ENCODE measurements at regions not wholly inside any gene's neighbourhood (a gene's known extent, or its start where the extent isn't known, plus 50 kb on each side); places are given as distances from the start of the nearest gene placed in this dataset.

DNA sequence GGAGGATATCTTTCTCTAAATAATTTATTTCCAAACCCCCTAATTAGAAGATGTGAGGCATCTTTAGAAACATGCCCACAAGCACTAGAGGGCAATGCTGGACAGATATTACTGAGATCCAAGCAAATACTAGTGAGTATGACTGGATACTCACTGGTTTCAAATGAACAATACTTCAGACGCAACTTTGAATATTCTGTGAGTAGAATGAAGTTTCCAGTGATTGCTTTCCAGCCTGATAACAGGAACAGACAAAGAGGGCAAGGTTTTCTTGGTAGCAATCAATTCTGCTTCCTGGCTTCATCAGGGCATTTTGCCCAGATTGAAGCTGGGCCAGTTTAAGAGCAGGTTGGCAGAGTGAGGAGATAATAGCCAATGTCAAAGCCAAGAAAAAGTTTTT, 442.6 kb upstream of the PDZRN3 start:
- no peak overlapping the region for H3K27ac Mint-ChIP-seq
- intact Hi-C loops (cut with micrococcal nuclease), result no loop called here

DNA sequence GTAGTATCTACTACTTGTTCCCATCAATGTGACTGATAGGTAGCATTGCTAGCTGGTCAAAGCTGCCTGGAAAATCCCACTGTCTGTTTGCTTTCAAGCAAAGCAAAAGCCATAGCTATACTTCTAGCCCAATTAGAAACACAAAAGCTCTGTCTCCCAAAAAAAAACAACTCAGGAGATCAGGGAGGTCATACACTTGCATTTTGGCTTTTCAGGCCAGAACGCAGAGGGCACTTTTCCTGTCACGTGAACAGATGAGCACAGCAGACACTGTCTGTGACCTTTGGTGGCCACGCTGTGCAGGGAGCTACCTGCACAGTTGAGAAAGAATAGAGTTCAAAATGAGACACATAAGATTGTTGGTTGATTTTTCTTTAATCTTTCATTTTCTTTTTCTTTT, 441.7 kb upstream of the PDZRN3 start:
- Mint-ChIP-seq H3K36me3 (ENCODE audit: low read depth) (no peaks in the 10 kb centered on the region), H3K4me1 (ENCODE audit: low read depth) (no peaks in the 10 kb centered on the region), H3K27me3 (no peaks in the 10 kb centered on the region), H3K27ac (no peak overlapping the region), H3K4me3 (no peak overlapping the region), H3K9me3 (no peaks in the 10 kb centered on the region)
- intact Hi-C loops (cut with micrococcal nuclease), result no loop called here

More for the DNA sequence above, 442.6 kb upstream of the PDZRN3 start:
- Mint-ChIP-seq H3K36me3 (ENCODE audit: low read depth) (no peaks in the 10 kb centered on the region), H3K4me3 (no peak overlapping the region), H3K27me3 (no peaks in the 10 kb centered on the region), H3K9me3 (no peaks in the 10 kb centered on the region), H3K4me1 (ENCODE audit: low read depth) (no peaks in the 10 kb centered on the region)

DNA sequence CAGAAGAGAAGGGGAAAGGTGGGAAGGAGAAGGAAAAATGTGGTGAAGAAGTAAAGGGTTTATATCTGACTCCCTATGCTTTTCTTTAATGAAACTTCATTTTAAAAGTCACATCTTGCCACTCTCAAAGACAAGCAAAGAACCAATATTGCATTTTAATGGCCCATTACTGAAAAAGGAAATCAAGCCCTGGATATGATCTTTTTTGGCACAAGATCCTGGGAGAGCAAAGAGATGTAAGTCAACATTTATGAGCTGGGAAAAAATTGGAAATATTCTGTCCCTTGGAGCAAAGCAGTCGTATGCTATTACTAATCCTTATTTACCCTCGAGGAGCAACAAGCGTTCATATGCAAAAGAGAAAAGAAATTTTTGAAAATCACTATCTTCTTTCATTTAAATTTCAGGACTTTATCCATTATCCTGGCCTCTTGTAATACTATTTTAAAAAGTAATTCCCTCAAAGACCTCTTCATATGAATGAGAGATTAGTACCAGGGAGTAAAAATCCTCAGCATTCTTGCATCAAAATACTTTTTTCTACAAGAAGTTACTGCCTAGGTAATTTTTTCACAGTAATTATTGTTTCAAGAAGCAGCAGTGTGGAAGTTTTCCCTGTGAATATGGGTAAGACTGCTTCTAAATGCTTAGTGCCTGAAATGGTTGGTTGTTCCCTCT, 435.3 kb upstream of the PDZRN3 start:
- no peaks in the 10 kb centered on the region for H3K4me1 Mint-ChIP-seq (ENCODE audit: low read depth)
- intact Hi-C loops (cut with micrococcal nuclease), result no loop called here
- H3K36me3 Mint-ChIP-seq (ENCODE audit: low read depth), result no peaks in the 10 kb centered on the region
- H3K4me3 Mint-ChIP-seq, result no peak overlapping the region
- H3K27me3 Mint-ChIP-seq, result no peaks in the 10 kb centered on the region
- H3K27ac Mint-ChIP-seq, result no peak overlapping the region
- no peaks in the 10 kb centered on the region for H3K9me3 Mint-ChIP-seq

DNA sequence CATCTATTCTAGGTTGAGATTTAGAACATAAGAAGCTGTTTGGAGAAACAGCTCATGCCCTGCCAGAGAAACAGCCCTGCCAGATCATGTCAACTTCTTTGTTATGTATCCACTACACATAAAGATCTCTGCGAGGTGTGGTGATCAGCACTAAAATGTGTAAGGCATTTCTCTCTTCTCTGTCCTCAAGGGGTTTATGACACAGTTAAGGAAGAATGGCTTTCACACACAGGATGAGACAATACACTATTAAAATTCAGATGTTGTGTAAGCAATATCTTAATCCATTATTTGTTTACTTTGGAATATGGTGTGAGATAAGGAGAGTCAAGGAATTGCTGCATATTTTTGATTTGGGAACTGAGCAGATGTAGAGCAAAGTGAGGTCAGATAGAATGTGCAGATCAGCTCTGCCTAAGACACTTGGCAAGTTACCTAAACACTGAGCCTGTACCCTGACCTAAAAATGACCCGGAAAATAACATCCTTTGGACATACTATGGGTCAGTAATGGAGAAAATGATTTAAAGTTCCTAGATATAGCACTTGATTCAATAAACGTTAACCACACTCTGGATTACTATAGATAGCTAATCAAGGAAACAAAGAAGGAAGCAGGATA, 434.7 kb upstream of the PDZRN3 start:
- no peak overlapping the region for H3K4me3 Mint-ChIP-seq
- H3K9me3 Mint-ChIP-seq, result no peaks in the 10 kb centered on the region
- no peaks in the 10 kb centered on the region for H3K36me3 Mint-ChIP-seq (ENCODE audit: low read depth)
- intact Hi-C loops (cut with micrococcal nuclease), result no loop called here
- H3K27ac Mint-ChIP-seq, result no peak overlapping the region
- no peaks in the 10 kb centered on the region for H3K4me1 Mint-ChIP-seq (ENCODE audit: low read depth)
- H3K27me3 Mint-ChIP-seq, result no peaks in the 10 kb centered on the region

DNA sequence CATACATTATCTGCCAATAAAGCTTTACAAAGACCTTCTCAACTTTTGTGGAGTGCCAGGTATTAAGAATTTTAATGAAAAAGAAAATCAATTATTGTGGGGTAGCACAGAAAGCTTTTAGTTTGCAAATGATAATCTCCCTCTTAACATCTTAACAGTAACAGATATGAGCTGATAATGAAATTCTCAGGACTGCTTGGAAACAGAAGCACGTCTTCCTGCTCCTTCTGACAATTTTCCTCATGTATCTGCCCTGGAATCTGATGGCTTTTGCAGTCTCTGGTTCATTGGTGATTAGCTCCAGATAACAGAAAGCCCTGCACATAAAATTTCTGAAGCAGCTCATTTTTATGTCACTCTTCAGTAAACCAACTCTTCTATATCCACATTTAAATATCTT, 432.4 kb upstream of the PDZRN3 start:
- H3K27ac Mint-ChIP-seq, result no peak overlapping the region
- intact Hi-C loops (cut with micrococcal nuclease), result no loop called here
- no peaks in the 10 kb centered on the region for H3K4me1 Mint-ChIP-seq (ENCODE audit: low read depth)
- H3K36me3 Mint-ChIP-seq (ENCODE audit: low read depth), result no peaks in the 10 kb centered on the region
- no peak overlapping the region for H3K4me3 Mint-ChIP-seq
- H3K9me3 Mint-ChIP-seq, result no peaks in the 10 kb centered on the region
- H3K27me3 Mint-ChIP-seq, result no peaks in the 10 kb centered on the region

DNA sequence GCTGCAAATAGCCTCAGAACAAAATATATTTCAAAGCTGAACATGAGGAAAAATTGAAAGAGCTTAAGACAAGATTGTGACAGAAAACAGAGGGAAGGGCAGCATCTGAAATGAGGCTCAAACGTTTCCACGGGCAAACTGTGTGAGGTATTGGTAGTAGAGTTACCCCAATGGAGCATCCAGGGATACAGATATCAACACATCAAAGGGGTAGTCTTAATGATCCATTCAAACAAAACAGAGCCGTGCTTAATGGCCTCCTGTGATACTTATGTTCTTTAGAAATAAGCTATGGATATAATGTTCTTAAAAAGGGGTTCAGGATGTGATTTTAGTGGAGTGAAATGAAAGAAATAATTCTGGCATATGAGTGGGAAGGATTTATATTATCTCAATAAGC, 430.3 kb upstream of the PDZRN3 start:
- no peak overlapping the region for H3K4me3 Mint-ChIP-seq
- no peaks in the 10 kb centered on the region for H3K36me3 Mint-ChIP-seq (ENCODE audit: low read depth)
- H3K4me1 Mint-ChIP-seq (ENCODE audit: low read depth), result no peaks in the 10 kb centered on the region
- H3K27ac Mint-ChIP-seq, result no peak overlapping the region
- intact Hi-C loops (cut with micrococcal nuclease), result no loop called here
- no peaks in the 10 kb centered on the region for H3K9me3 Mint-ChIP-seq
- H3K27me3 Mint-ChIP-seq, result no peaks in the 10 kb centered on the region

DNA sequence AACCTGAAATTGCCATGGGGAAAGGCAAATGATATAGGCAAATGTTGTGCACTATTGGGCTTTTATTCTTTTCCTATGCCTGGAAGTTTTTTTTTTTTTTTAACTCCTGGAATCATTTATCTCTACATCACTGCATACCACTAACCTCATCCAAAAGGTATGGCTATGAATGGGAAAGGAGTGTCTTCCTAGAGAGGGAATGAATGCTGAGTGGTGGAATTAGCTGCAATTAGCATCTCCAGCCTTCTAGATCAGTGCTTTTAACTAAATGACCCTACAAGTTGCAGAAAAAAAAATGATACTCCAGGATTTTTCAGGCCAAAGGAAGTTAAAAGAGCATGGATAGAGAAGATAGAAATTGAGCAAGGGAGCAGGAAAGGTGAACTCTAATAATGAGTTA, 429.8 kb upstream of the PDZRN3 start:
- no peak overlapping the region for H3K4me3 Mint-ChIP-seq
- H3K27me3 Mint-ChIP-seq, result no peaks in the 10 kb centered on the region
- no peaks in the 10 kb centered on the region for H3K4me1 Mint-ChIP-seq (ENCODE audit: low read depth)
- H3K27ac Mint-ChIP-seq, result no peak overlapping the region
- intact Hi-C loops (cut with micrococcal nuclease), result no loop called here
- no peaks in the 10 kb centered on the region for H3K36me3 Mint-ChIP-seq (ENCODE audit: low read depth)
- H3K9me3 Mint-ChIP-seq, result no peaks in the 10 kb centered on the region

DNA sequence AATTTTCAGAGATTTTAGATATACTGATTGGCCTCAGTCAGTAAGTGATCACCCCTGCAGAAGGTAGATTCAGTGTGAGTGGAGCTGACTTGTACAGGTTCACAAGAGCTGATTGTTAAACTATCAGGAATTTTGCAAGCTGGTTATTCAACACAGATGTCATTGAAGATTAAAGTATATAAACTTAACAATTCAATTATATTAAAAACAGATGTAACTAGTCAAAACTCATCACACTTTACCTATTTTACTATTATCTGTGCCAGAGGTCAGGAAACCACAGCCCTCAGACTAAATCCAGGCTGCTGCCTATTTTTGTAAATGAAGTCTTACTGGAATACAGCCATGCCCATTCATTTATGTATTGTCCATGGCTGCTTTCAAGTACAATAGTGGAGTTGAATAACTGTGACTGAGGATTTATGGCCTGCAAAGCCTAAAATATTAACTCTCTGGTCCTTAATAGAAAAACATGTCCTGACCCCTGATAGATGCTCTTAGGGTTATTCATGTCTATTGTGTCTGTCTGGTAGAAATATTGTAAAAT, 429.3 kb upstream of the PDZRN3 start:
- Mint-ChIP-seq H3K27me3 (no peaks in the 10 kb centered on the region), H3K36me3 (ENCODE audit: low read depth) (no peaks in the 10 kb centered on the region), H3K4me1 (ENCODE audit: low read depth) (no peaks in the 10 kb centered on the region), H3K4me3 (no peak overlapping the region), H3K27ac (no peak overlapping the region), H3K9me3 (no peaks in the 10 kb centered on the region)
- intact Hi-C loops (cut with micrococcal nuclease), result no loop called here

DNA sequence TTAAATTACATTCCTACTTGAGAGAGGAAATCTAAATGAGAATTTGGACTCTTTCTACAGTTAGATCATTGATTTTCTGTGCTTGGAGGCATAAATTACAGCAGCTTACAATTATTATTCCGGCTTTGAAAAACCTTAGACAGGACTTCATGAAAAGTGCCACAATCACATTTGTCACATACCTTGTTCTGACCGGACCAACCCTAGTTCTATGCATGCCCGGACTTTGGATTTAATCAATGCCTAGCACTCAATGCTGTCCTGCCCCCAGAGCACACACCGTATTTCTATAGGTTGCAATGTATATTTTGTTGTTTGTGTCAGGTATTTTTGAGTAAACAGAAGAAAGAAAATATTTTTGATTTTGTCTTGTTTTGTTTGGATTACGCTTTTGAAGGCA, 424.7 kb upstream of the PDZRN3 start:
- H3K27ac Mint-ChIP-seq, result no peak overlapping the region
- intact Hi-C loops (cut with micrococcal nuclease), result no loop called here
- peaks cover 9% of the 10 kb centered on the region for H3K9me3 Mint-ChIP-seq
- no peaks in the 10 kb centered on the region for H3K36me3 Mint-ChIP-seq (ENCODE audit: low read depth)
- H3K4me3 Mint-ChIP-seq, result no peak overlapping the region
- no peaks in the 10 kb centered on the region for H3K27me3 Mint-ChIP-seq
- H3K4me1 Mint-ChIP-seq (ENCODE audit: low read depth), result no peaks in the 10 kb centered on the region

DNA sequence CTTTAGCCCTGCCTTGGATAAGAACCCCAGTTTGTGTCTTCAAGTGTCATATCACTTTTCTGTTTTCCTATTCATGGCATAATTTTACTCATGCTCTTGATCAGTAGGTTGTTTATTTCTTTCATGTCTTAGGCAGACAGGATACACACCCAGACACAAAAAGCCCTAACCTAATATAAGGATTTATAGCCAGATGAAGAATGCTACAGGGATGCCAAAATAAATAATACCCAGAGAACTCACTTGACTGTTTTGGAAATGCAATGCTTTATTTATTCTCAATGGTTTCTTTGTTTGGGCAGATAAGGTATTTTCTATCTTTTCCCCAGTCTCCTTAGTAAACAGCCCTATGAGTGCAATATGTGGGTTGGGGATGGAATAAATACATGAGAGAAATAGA, 424.0 kb upstream of the PDZRN3 start:
- intact Hi-C loops (cut with micrococcal nuclease), result no loop called here
- peaks cover 9% of the 10 kb centered on the region for H3K9me3 Mint-ChIP-seq
- H3K4me1 Mint-ChIP-seq (ENCODE audit: low read depth), result no peaks in the 10 kb centered on the region
- no peaks in the 10 kb centered on the region for H3K27me3 Mint-ChIP-seq
- H3K4me3 Mint-ChIP-seq, result no peak overlapping the region
- no peaks in the 10 kb centered on the region for H3K36me3 Mint-ChIP-seq (ENCODE audit: low read depth)
- no peak overlapping the region for H3K27ac Mint-ChIP-seq

DNA sequence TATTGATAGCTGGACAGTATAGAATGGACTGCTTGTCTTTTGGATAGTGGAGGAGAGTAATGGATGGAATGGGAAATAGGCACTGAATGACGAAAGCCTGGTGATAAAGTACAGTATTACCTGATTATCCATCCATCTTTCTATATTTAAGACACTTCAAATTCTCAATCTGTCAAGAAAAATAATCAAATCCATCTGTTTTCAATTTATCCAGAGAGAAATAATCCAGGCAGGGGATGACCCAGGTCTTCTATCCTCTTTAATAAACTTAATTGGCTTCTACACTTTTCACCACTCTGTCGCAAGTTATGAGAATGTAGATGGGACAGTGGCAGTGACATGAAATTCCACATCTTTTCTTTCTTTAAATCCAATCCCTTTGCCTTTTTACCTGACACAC, 420.3 kb upstream of the PDZRN3 start:
- Mint-ChIP-seq H3K27ac (no peak overlapping the region), H3K4me1 (ENCODE audit: low read depth) (no peaks in the 10 kb centered on the region), H3K4me3 (no peak overlapping the region), H3K9me3 (peaks cover 15% of the 10 kb centered on the region), H3K36me3 (ENCODE audit: low read depth) (no peaks in the 10 kb centered on the region), H3K27me3 (no peaks in the 10 kb centered on the region)
- intact Hi-C loops (cut with micrococcal nuclease), result no loop called here

DNA sequence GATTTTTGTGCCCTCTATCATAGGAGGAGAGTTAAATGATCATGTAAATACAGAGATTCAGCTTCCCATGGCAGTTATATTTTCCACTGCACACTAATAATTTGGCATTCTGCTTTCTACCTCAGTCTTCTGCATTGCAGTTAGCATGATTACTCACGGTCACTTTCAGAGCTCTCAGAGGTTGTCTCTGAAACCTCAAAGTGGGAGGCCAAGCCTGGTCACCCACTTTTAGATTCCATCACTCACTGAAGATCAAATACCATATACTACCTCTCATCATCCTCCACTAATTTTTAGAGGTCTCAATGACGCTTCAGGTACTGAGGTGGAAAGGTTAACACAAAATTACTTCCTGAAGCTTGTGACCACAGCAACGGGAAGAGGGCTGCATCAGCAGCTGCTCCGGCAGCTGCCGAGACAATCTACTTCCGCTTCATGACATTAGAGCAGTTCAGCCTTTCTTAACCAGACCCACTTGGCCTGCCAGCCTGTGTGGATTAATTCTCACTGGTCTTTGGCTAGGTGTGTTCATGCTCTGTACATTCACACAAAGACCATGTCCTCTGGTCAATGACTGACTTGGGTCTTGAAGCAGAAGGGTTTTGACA, 416.4 kb upstream of the PDZRN3 start:
- H3K4me3 Mint-ChIP-seq, result no peak overlapping the region
- no peaks in the 10 kb centered on the region for H3K27me3 Mint-ChIP-seq
- H3K4me1 Mint-ChIP-seq (ENCODE audit: low read depth), result no peaks in the 10 kb centered on the region
- H3K27ac Mint-ChIP-seq, result no peak overlapping the region
- peaks cover 15% of the 10 kb centered on the region for H3K9me3 Mint-ChIP-seq
- H3K36me3 Mint-ChIP-seq (ENCODE audit: low read depth), result no peaks in the 10 kb centered on the region
- intact Hi-C loops (cut with micrococcal nuclease), result no loop called here

DNA sequence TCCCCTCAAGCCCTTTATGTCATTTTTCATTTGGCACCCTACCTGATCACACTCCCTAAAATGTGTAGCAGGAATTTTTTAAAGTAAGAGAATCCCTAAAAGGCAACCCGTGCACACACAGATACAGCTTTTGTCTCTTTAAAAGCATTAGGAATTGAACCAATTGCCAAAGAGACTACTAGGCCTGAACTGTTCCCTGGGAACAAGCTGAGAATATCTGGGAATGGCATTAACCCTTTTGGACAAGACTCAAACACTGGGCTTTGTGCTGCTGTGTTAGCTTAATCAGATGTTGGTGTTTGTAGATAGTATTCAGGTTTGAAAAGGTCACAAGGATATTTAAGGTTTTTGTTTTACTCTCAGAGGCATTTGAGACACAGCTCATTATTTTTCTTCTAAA, 414.4 kb upstream of the PDZRN3 start:
- peaks cover 6% of the 10 kb centered on the region for H3K9me3 Mint-ChIP-seq

DNA sequence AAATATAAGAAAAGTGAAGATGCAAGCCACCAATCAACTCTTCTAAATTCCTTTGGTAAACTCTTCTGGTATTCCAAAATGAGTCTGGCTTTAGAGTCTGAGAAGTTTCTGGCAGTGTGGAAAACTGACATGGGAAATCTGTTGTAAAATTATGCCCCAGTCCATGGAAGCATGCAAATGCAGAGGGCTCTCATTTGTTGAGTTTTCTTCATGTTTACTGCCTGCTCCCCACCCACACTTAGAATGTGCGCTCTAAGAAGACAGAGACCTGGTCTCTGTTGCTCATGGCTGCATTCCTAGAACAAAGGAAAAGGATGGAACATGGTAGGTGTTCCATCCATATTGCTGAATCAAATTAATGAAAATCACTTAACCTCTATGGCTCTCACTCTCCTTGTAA, 411.8 kb upstream of the PDZRN3 start:
- intact Hi-C loops (cut with micrococcal nuclease), result no loop called here
- Mint-ChIP-seq H3K27me3 (no peaks in the 10 kb centered on the region), H3K4me3 (no peak overlapping the region), H3K27ac (no peak overlapping the region), H3K9me3 (no peaks in the 10 kb centered on the region), H3K36me3 (ENCODE audit: low read depth) (no peaks in the 10 kb centered on the region), H3K4me1 (ENCODE audit: low read depth) (no peaks in the 10 kb centered on the region)

More for the DNA sequence above, 414.4 kb upstream of the PDZRN3 start:
- Mint-ChIP-seq H3K27me3 (no peaks in the 10 kb centered on the region), H3K4me1 (ENCODE audit: low read depth) (no peaks in the 10 kb centered on the region), H3K4me3 (no peak overlapping the region), H3K36me3 (ENCODE audit: low read depth) (no peaks in the 10 kb centered on the region), H3K27ac (no peak overlapping the region)
- intact Hi-C loops (cut with micrococcal nuclease), result no loop called here

Measured in dendritic cell treated with granulocyte-macrophage colony-stimulating factor and Interleukin-4, amounts not matched to agents 40 ng/mL and 50 ng/mL, for 4 days (primary cell).